SU-DHL-6 (cell line): ENCODE measurements at regions not wholly inside any gene's neighbourhood (a gene's known extent, or its start where the extent isn't known, plus 50 kb on each side); places are given as distances from the start of the nearest gene placed in this dataset.

Source experiments
- H2AFZ ChIP-seq: fragments of 200-600 bp; sonication (generic); 2 replicates; pipeline ENCODE4 v1.6.1; 2014; ENCODE audit warnings: low read depth, mild to moderate bottlenecking, moderate library complexity, mixed read lengths, antibody characterized with exemption, low read length; ENCODE audit not compliant: severe bottlenecking
- H3F3A ChIP-seq: fragments of 200-600 bp; shearing (Covaris generic); 2 replicates; pipeline ENCODE4 v1.6.0; 2016; ENCODE audit warnings: antibody characterized with exemption, mild to moderate bottlenecking; ENCODE audit not compliant: insufficient read depth
- H3K27ac ChIP-seq: fragments of 200-600 bp; sonication (generic); 2 replicates; pipeline ENCODE4 v1.5.1; 2016; ENCODE audit warnings: low read depth, mild to moderate bottlenecking, low read length, moderate library complexity, mixed read lengths
- H3K27me3 ChIP-seq: fragments of 200-600 bp; sonication (generic), shearing (Covaris generic); 2 replicates; pipeline ENCODE4 v1.6.0; 2014; ENCODE audit warnings: mild to moderate bottlenecking, low read length
- H3K36me3 ChIP-seq: fragments of 200-600 bp; sonication (generic); 2 replicates; pipeline ENCODE4 v1.6.1; 2014; ENCODE audit warnings: mild to moderate bottlenecking, low read length, mixed read lengths
- H3K4me2 ChIP-seq: fragments of 300-600, 200-600 bp; shearing (Covaris generic), sonication (generic); 2 replicates; pipeline ENCODE4 v1.6.0; 2014; ENCODE audit warnings: low read length, low read depth, mild to moderate bottlenecking; ENCODE audit not compliant: poor library complexity, severe bottlenecking
- H3K4me3 ChIP-seq: fragments of 200-600 bp; sonication (generic); 2 replicates; pipeline ENCODE4 v1.5.1; 2014; ENCODE audit warnings: antibody characterized with exemption, low read length, mild to moderate bottlenecking, mixed read lengths; ENCODE audit not compliant: insufficient read depth, poor library complexity, severe bottlenecking
- H3K79me2 ChIP-seq: fragments of 200-600 bp; sonication (generic); 2 replicates; pipeline ENCODE4 v1.6.1; 2014; ENCODE audit warnings: mild to moderate bottlenecking, low read length, moderate library complexity; ENCODE audit not compliant: insufficient read depth
- H3K9ac ChIP-seq: fragments of 200-600 bp; sonication (generic); 2 replicates; pipeline ENCODE4 v1.7.0; 2014; ENCODE audit warnings: mild to moderate bottlenecking, low read length
- H3K9me2 ChIP-seq: fragments of 200-600 bp; sonication (generic); replicated peaks from 2 replicates; pipeline ENCODE4 v1.6.1; 2014; ENCODE audit warnings: low read length; ENCODE audit not compliant: insufficient read depth
- H3K9me3 ChIP-seq: fragments of 200-600 bp; sonication (generic); 2 replicates; pipeline ENCODE4 v1.6.1; 2014; ENCODE audit warnings: low read length, mixed read lengths; ENCODE audit not compliant: insufficient read depth
- H4K20me1 ChIP-seq: fragments of 200-600 bp; sonication (generic); 2 replicates; pipeline ENCODE4 v1.6.1; 2014; ENCODE audit warnings: low read depth, mild to moderate bottlenecking, antibody characterized with exemption, low read length, moderate library complexity, mixed read lengths
- CTCF ChIP-seq: fragments of 200-600 bp; sonication (generic); IDR thresholded peaks from one replicate; pipeline ENCODE4 v1.5.1; 2017; ENCODE audit warnings: antibody characterized with exemption, mild to moderate bottlenecking, low read length, moderate library complexity; ENCODE audit not compliant: insufficient read depth, poor library complexity, severe bottlenecking
- EZH2phosphoT487 ChIP-seq: fragments of 200-600 bp; sonication (generic), shearing (Covaris generic); conservative IDR thresholded peaks from 2 replicates; pipeline ENCODE4 v1.6.1; 2018; ENCODE audit warnings: mild to moderate bottlenecking, antibody characterized with exemption, low read length, moderate library complexity, mixed read lengths

GRCh38 chr10:78229950-78230675 is 196.4 kb downstream of the RPS24 start:
- Histone ChIP-seq H3K27ac (no peak overlapping the region), H3K4me2 (no peak overlapping the region), H3K9me3 (no peaks in the 10 kb centered on the region), H3K79me2 (no peaks in the 10 kb centered on the region), H2AFZ (no peak overlapping the region), H3K9ac (no peak overlapping the region), H3K27me3 (no peaks in the 10 kb centered on the region), H3K36me3 (no peaks in the 10 kb centered on the region), H4K20me1 (no peaks in the 10 kb centered on the region), H3F3A (no peaks in the 10 kb centered on the region), H3K9me2 (no peaks in the 10 kb centered on the region), H3K4me3 (no peak overlapping the region)
- no peak for TF ChIP-seq CTCF
- no peak for TF ChIP-seq EZH2phosphoT487

- no peak overlapping the region for H3K9ac ChIP-seq
- H3K36me3 ChIP-seq, result no peaks in the 10 kb centered on the region
- TF ChIP-seq EZH2phosphoT487, result no peak
- TF ChIP-seq CTCF, result no peak
- H3K27ac ChIP-seq, result no peak overlapping the region
- H4K20me1 ChIP-seq, result no peaks in the 10 kb centered on the region
- no peak overlapping the region for H3K4me3 ChIP-seq
- H3K27me3 ChIP-seq, result no peaks in the 10 kb centered on the region
- no peaks in the 10 kb centered on the region for H3K79me2 ChIP-seq
- no peak overlapping the region for H3K4me2 ChIP-seq
- no peaks in the 10 kb centered on the region for H3K9me2 ChIP-seq
- H3K9me3 ChIP-seq, result no peaks in the 10 kb centered on the region
- H3F3A ChIP-seq, result no peaks in the 10 kb centered on the region
- no peak overlapping the region for H2AFZ ChIP-seq
Observed at GRCh38 chr10:78231327-78231726, 197.7 kb downstream of the RPS24 start.

DNA sequence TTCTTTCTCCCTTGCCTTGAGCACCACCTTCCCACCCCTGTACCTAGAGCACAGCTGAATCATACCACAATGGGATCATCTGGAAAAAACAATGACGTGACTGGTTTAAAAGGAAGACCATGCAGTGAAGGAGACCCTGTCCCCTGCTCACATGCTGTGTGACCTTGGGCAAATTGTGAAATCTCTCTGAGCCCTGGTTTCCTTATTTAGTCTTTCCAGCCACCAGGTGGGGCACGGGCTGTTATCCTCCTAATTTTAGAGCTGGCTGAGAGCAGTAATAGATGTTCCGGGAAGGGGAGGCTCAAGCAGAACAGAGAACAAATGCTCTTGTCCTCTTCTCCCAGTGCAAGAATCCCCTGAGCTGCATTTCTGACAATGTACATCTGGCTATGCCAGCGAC is 198.3 kb downstream of the RPS24 start:
- no peak overlapping the region for H3K9ac ChIP-seq
- no peak overlapping the region for H2AFZ ChIP-seq
- no peaks in the 10 kb centered on the region for H3K79me2 ChIP-seq
- no peaks in the 10 kb centered on the region for H3K9me2 ChIP-seq
- TF ChIP-seq CTCF, result no peak
- no peak for TF ChIP-seq EZH2phosphoT487
- no peaks in the 10 kb centered on the region for H3K27me3 ChIP-seq
- H3F3A ChIP-seq, result no peaks in the 10 kb centered on the region
- H3K4me2 ChIP-seq, result no peak overlapping the region
- H3K9me3 ChIP-seq, result no peaks in the 10 kb centered on the region
- H3K36me3 ChIP-seq, result no peaks in the 10 kb centered on the region
- no peaks in the 10 kb centered on the region for H4K20me1 ChIP-seq
- H3K4me3 ChIP-seq, result no peak overlapping the region
- no peak overlapping the region for H3K27ac ChIP-seq
